CD4-positive, alpha-beta T cell (primary cell): ENCODE measurements at regions not wholly inside any gene's neighbourhood (a gene's known extent, or its start where the extent isn't known, plus 50 kb on each side); places are given as distances from the start of the nearest gene placed in this dataset.

ENCODE experiments used
- ATAC-seq: fragments of 200-7000 bp; cut with Tn5 transposase; one replicate; pipeline ENCODE4 v1.10.0; 2022; ENCODE audit warnings: mild to moderate bottlenecking; ENCODE audit not compliant: poor library complexity
- CTCF ChIA-PET: fragments of 350-600 bp; sonication (Branson Sonifier 250); formaldehyde crosslinking; loops from one replicate; lab custom pipeline; 2021; ENCODE audit warnings: antibody characterized with exemption, inconsistent platforms; lab: Charles Lee
- POLR2A ChIA-PET: fragments of 350-600 bp; sonication (Branson Sonifier 250); formaldehyde crosslinking; loops from one replicate; lab custom pipeline; 2021; ENCODE audit warnings: antibody characterized with exemption, inconsistent platforms; lab: Charles Lee
- DNase-seq, 14 experiments: peaks; one replicate each; pipeline ENCODE4 v3.0.0-alpha.2; 2013 to 2020; ENCODE audit warnings: mixed read lengths in 2 of 14
- H3K27ac ChIP-seq, 2 donors: one replicate each; pipeline versions ENCODE4 v1.5.1 to v1.7.0; 2013; ENCODE audit warnings: low read length in 2 of 2, low read depth in 1 of 2, mild to moderate bottlenecking in 1 of 2
- H3K27me3 ChIP-seq, 2 experiments: 1 replicate in 1 of 2; 2 replicates in 1 of 2; pipeline versions ENCODE4 v1.6.1 to v1.7.0; 2013; ENCODE audit warnings: low read length in 2 of 2, control low read depth in 1 of 2, mild to moderate bottlenecking in 1 of 2, moderate library complexity in 1 of 2; ENCODE audit not compliant: insufficient read depth in 2 of 2, control insufficient read depth in 1 of 2
- H3K36me3 ChIP-seq: one replicate; pipeline ENCODE4 v1.6.1; 2013; ENCODE audit warnings: low read length, control low read depth; ENCODE audit not compliant: insufficient read depth
- H3K4me1 ChIP-seq: one replicate; pipeline ENCODE4 v1.6.1; 2013; ENCODE audit warnings: low read length, control low read depth; ENCODE audit not compliant: insufficient read depth
- H3K4me3 ChIP-seq: one replicate; pipeline ENCODE4 v1.5.1; 2013; ENCODE audit warnings: mild to moderate bottlenecking, low read length, moderate library complexity
- H3K9me3 ChIP-seq, 2 experiments: 1 replicate in 1 of 2; 2 replicates in 1 of 2; pipeline versions ENCODE4 v1.6.1 to v1.7.0; 2013; ENCODE audit warnings: low read length in 2 of 2, mild to moderate bottlenecking in 2 of 2, control low read depth in 1 of 2, moderate library complexity in 1 of 2; ENCODE audit not compliant: control insufficient read depth in 1 of 2, insufficient read depth in 1 of 2
- H3K27ac Mint-ChIP-seq: one replicate; pipeline ENCODE4 v1.8.0; 2020; ENCODE audit warnings: mixed read lengths
- H3K27me3 Mint-ChIP-seq: one replicate; pipeline ENCODE4 v1.8.0; 2021; ENCODE audit warnings: mixed read lengths
- H3K36me3 Mint-ChIP-seq: one replicate; pipeline ENCODE4 v1.8.0; 2021; ENCODE audit warnings: low read depth, mixed read lengths
- H3K4me1 Mint-ChIP-seq: one replicate; pipeline ENCODE4 v1.8.0; 2021; ENCODE audit warnings: low read depth, mixed read lengths
- H3K4me3 Mint-ChIP-seq: one replicate; pipeline ENCODE4 v1.8.0; 2020; ENCODE audit warnings: mild to moderate bottlenecking, mixed read lengths
- H3K9me3 Mint-ChIP-seq: one replicate; pipeline ENCODE4 v1.8.0; 2020; ENCODE audit warnings: mixed read lengths
- CTCF ChIP-seq: fragments of 200-600 bp; IDR thresholded peaks from one replicate; pipeline ENCODE4 v1.8.0; 2022; ENCODE audit warnings: antibody characterized with exemption, mild to moderate bottlenecking
- intact Hi-C, 2 experiments: fragments of 100-400 bp; cut with DNase I in 1 of 2; cut with micrococcal nuclease in 1 of 2; formaldehyde crosslinking; loops; one replicate each; pipeline versions ENCODE4 v1.15.1 to v1.9.0; 2023 to 2025; cut with DNase I, micrococcal nuclease

DNA sequence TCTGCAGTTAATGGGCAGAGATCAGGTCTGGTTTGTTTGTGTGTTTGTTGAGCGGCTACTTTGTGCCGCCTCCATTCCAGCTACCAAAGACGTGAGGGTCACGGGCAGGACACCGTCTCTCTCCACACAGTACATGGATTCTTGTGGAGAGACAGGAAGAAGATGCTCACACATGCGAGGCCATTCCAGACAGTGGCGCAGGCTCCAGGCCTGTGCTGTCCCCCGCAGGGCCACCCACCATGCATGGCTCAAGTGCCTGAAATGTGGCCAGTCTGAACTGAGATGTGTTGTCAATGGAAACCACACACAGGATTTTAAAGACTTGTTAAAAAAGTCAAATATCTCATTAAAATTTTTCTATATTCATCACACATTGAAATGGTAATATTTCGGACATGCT is 848.3 kb downstream of the TBC1D22A start:
- no peak overlapping the region for H3K4me3 ChIP-seq
- TF ChIP-seq CTCF, result no peak
- Mint-ChIP-seq H3K4me3 (no peak overlapping the region), H3K4me1 (no peaks in the 10 kb centered on the region), H3K9me3 (no peaks in the 10 kb centered on the region), H3K36me3 (no peaks in the 10 kb centered on the region), H3K27me3 (peaks cover 11% of the 10 kb centered on the region), H3K27ac (no peak overlapping the region)
- no peaks in the 10 kb centered on the region for H3K36me3 ChIP-seq
- no peaks in the 10 kb centered on the region for H3K4me1 ChIP-seq
- DNase-seq, result no peak
- peaks cover 0 to 4% of the 10 kb centered on the region in 2 experiments for H3K27me3 ChIP-seq
- intact Hi-C loops, result no loop called here
- CTCF ChIA-PET, result no interaction called here
- no peak for ATAC-seq
- peaks cover 0 to 19% of the 10 kb centered on the region in 2 experiments for H3K9me3 ChIP-seq
- no peak overlapping the region for H3K27ac ChIP-seq
- POLR2A ChIA-PET, result no interaction called here

DNA sequence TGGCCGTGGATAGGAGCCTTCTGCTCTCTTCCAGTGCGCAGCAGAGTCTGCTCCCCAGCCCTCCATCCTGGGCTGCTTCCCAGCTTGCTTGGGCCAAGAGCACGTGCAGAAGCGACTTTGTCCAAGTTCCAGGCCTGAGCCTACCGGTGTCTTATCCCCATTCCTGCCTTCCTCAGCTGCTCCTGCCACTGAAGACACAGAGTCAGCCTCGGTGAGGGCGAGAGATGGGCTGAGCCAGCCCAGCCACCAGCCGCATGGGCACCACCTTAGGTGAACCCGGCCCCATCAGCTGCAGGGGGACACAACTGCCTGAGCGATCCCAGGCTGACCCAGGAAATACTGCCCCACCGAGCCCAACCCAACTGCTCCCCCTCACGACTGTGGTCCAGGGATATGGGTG is 847.8 kb downstream of the TBC1D22A start:
- ATAC-seq (no peak), DNase-seq (no peak)
- H3K27me3 ChIP-seq, result peaks cover 0 to 4% of the 10 kb centered on the region in 2 experiments
- H3K9me3 ChIP-seq, result peaks cover 0 to 19% of the 10 kb centered on the region in 2 experiments
- no peaks in the 10 kb centered on the region for H3K36me3 ChIP-seq
- H3K36me3 Mint-ChIP-seq, result no peaks in the 10 kb centered on the region
- no peaks in the 10 kb centered on the region for H3K9me3 Mint-ChIP-seq
- intact Hi-C loops, result no loop called here
- no peak overlapping the region for H3K27ac Mint-ChIP-seq
- H3K4me1 ChIP-seq, result no peaks in the 10 kb centered on the region
- no peak for TF ChIP-seq CTCF
- H3K27me3 Mint-ChIP-seq, result peaks cover 12% of the 10 kb centered on the region
- H3K4me3 ChIP-seq, result no peak overlapping the region
- no peak overlapping the region for H3K27ac ChIP-seq
- CTCF ChIA-PET, result no interaction called here
- POLR2A ChIA-PET, result no interaction called here
- no peaks in the 10 kb centered on the region for H3K4me1 Mint-ChIP-seq
- H3K4me3 Mint-ChIP-seq, result no peak overlapping the region

DNA sequence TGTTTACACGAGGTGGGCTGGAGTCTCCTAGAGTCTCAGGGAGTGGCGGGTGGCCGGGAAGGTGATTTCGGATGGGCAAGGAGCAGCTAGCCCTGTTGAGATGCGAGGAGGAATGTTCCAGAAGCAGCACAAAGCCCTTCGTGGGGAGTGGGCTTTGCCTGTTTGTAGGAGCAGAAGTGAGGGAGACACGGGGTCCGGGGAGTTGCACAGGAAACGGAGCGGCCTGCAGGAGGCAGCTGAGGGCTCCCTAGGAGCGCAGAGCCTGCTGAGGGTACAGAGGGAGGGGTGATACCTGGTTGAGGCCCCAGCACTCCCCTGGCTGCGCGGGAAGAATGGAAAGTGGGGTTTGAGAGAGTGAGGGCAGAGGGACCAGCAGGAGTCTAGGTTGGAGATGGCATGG is 847.2 kb downstream of the TBC1D22A start:
- Mint-ChIP-seq H3K27ac (no peak overlapping the region), H3K27me3 (peaks cover 12% of the 10 kb centered on the region), H3K36me3 (no peaks in the 10 kb centered on the region), H3K4me1 (no peaks in the 10 kb centered on the region), H3K9me3 (no peaks in the 10 kb centered on the region), H3K4me3 (no peak overlapping the region)
- Histone ChIP-seq H3K4me3 (no peak overlapping the region), H3K4me1 (no peaks in the 10 kb centered on the region), H3K27ac (no peak overlapping the region), H3K9me3 (peaks cover 0 to 19% of the 10 kb centered on the region in 2 experiments), H3K27me3 (peaks cover 0 to 4% of the 10 kb centered on the region in 2 experiments), H3K36me3 (no peaks in the 10 kb centered on the region)
- DNase-seq (no peak), ATAC-seq (no peak)
- ChIA-PET POLR2A (no interaction called here), CTCF (no interaction called here)
- intact Hi-C loops, result no loop called here
- TF ChIP-seq CTCF, result no peak
